ENCODE measurements at regions not wholly inside any gene's neighbourhood (a gene's known extent, or its start where the extent isn't known, plus 50 kb on each side); places are given as distances from the start of the nearest gene placed in this dataset.

- TF ChIP-seq CTCF (IDR thresholded peaks at IDR 0.05) = no peak
- no peak for TF ChIP-seq POLR2AphosphoS5 (IDR thresholded peaks at IDR 0.05)
- TF ChIP-seq POLR2A (IDR thresholded peaks at IDR 0.05) = no peak
- TF ChIP-seq EP300 (IDR thresholded peaks at IDR 0.05) = no peak
Observed at GRCh38 chr21:26748066-26748465, 97.1 kb downstream of the ADAMTS1 start.

Measured in stomach (tissue), 4 donors.